ENCODE measurements at regions not wholly inside any gene's neighbourhood (a gene's known extent, or its start where the extent isn't known, plus 50 kb on each side); places are given as distances from the start of the nearest gene placed in this dataset.

GRCh38 chr11:27287205-27287604 lies 75.8 kb downstream of the CCDC34 start:
- no peak for DNase-seq

DNA sequence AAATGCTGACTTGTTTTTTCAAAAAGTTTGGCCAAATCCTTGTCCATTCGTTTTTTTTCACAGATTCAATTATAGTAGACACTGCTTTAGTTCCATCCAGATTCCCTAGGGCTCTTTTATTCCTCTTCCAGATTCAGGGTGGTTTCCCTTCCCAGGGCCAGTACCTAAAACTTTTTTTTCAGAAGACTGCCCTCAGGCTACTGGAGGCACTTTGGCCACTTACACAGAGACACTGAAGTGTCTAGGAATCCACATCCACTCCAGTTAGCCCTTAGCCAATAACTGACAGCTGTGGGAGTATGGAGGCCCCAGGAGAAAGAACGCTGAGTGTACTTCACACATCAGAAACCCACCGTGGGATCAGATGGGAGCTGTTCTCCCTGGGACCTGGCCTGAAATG lies 77.3 kb downstream of the CCDC34 start:
- no peak for DNase-seq

- DNase-seq, result no peak
These were observed 80.2 kb downstream of the CCDC34 start for GRCh38 chr11:27282806-27283205.

- DNase-seq, result no peak
These were observed 81.0 kb downstream of the CCDC34 start for GRCh38 chr11:27281740-27282590.

- no peak for DNase-seq
These were observed 81.7 kb downstream of the CCDC34 start for GRCh38 chr11:27281276-27281675.

GRCh38 chr11:27280140-27280539 lies 82.9 kb downstream of the CCDC34 start:
- no peak for DNase-seq

DNA sequence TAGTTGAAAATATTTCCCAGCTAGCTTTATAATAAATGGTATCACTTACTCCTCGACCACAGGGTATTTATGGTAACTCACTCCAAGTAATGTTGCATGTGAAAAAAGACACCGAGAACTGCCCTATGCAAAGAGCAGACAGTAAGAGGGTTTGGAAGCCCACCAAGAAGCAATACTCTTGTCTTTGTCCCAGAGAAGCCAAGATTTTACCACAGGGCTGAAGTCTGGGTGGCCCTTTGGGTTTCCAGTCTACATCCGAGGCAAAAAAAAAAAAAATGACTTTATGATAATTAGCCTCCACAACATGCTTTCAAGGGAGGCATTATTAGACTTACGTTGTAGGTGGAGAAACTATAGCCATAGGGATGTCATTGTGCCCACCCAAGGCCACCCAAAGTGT lies 83.6 kb downstream of the CCDC34 start:
- no peak for DNase-seq

- DNase-seq, result no peak
These were observed 85.2 kb downstream of the CCDC34 start for GRCh38 chr11:27277843-27278242.

DNA sequence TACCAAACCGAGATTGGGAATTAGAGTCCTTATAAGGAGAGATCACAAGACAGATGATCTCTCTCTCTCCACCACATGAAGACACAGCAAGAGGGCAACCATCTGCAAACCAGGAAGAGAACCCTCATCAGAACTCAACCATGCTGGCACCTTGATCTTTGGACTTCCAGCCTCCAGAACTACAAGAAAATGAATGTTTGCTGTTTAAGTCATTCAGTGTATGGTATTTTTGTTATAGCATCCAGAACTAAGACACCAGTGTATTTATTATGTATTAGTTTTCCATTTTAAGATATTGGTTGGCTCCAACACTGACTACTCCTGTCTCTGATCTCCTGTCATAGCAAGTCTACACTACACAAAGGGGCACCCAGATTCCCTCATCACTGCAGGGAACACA lies 86.9 kb downstream of the CCDC34 start:
- no peak for DNase-seq

DNA sequence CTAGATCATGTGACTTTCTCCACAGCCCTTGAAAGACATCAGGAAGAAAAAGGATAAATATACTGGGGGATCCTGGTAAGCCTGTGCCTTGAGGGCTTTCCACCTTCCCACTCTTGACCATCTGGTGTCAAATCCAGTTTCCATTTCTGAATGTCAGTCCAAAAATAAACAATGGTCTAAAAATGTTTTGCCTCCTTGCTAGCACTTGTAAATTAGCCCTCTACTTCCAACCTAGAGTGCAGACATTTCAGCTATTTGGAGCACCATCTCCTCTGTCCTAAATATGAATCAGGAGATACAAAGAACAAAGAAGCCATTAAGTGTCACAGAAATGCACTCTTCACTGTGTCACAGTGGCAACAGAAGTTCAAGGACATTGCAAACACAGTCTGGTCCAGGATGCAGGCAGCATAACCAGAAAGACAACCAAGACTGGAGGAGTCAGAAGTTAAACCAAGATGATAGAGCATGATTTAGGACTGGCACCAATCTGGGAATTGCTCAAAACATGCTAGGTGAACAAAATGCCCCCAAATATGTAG lies 88.1 kb downstream of the CCDC34 start:
- DNase-seq, result no peak

- no peak for DNase-seq
These were observed 96.9 kb downstream of the CCDC34 start for GRCh38 chr11:27266125-27266524.

GRCh38 chr11:27263986-27264385 lies 99.0 kb downstream of the CCDC34 start:
- no peak for DNase-seq

DNA sequence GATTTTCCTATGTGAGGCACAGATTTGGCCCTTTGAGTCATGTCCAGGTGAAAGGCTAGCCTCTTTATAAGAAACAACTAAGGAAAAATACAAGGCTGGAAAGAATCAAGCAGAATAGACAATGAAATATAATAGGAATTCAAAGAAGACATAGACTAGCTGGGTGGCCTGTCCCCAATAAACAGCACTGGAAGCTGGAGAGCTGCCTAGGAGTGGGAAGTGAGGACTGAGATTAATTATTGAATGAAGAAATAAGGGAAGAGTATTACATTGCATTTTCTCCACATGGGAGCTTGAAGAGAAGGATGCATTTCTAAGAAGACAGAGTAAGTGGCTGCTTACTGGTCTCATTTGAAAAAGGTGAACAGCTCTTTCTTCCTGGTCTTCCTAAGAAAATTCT lies 100.0 kb downstream of the CCDC34 start:
- no peak for DNase-seq

DNA sequence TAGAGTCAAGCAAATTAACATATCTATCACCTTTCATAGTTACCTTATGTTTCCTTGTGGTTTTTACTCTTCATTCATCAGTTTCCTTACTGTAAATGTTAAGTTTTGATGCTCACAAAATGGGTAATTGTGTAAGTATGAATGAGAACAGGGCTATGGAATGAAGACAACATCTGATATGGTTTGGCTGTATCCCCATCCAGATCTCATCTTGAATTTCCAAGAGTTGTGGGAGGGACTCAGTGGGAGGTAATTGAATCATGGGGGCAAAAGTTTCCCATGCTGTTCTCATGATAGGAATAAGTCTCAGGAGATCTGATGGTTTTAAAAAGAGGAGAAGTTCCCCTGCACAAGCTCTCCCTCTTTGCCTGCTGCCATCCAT lies 107.6 kb downstream of the CCDC34 start:
- DNase-seq, result no peak

DNA sequence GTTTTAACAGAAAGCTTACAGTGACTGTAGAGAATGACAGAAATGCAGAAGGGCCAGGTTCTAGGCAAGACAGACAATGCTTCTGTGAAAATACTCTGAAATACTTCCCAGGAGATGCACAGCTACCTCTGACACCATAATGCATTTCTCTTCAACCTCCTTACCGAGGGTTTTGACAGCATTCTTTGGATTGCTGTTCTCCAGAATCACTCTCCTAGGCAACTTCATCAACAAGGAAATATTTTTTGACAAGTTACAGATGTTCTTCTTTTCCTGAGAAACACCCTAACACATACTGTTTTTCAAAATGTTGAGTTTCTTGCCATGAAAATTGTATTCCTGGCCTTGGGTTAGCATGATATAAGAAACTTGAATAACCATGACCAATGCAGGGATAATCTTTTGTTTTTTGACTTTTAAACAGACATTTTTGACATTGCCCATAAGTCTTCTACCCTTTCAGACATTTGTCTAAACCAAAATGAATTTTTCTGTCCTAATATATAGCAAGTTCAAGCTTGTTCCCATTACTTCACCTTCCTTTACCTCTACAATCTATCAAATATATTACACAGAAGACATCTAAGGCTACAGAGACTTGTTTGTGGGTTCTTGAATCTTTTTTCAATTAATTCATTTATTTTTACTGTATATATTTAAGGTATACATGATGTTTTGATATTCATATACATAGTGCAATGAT lies 108.1 kb downstream of the CCDC34 start:
- DNase-seq, result no peak

DNA sequence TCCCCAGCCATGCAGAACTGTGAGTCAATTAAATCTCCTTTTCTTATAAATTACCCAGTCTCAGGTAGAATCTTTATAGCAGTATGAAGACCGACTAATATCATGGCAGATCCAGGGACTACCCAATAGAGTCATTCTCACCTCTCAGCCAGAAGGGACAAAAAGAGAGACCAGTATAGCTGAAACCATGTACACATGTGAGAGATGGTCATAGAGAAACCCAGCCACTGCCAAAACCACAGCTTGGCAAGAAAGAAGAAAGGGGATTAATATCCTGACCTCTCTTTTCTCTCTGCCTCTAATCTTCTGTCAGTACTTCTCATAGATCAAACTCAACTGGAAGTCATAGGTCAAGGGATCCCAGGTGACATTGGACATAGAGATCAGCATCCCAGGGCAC lies 109.8 kb downstream of the CCDC34 start:
- DNase-seq, result no peak

DNA sequence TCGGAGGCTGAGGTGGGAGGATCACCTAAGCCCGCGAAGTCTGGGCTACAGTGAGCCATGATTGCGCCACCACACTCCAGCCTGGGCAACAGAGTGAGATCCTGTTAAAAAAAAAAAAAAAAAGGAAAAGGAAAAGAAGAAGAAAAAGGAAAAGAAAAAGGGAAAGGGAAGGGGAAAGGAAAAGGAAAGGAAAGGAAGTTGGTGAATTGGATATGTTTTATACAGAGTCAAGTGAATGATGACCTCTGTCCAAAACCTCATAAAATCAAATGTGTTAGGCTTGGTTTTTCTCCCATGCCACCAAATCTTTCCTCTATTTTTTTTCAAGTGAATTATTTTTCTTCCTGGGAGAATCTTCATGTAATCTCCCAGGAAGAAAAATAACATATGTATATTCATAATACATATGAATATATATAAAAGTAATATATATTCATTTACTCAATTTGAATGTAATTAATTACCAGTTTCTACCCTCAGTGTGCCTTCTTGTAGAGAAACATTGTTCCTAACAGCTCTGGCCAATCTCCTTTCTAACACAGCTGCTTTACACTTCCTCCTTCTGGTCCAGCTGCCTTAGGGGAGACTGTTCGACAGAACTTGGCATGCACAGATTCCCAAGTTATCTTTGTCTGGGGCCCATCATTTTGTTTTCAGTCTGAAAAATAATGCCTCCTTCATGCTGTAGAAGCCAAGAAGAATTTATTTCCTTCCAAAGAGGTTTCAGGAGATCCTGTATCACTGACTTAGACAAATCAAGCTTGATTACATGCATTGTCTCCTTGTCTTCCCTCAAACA lies 111.9 kb downstream of the CCDC34 start:
- DNase-seq, result no peak

DNA sequence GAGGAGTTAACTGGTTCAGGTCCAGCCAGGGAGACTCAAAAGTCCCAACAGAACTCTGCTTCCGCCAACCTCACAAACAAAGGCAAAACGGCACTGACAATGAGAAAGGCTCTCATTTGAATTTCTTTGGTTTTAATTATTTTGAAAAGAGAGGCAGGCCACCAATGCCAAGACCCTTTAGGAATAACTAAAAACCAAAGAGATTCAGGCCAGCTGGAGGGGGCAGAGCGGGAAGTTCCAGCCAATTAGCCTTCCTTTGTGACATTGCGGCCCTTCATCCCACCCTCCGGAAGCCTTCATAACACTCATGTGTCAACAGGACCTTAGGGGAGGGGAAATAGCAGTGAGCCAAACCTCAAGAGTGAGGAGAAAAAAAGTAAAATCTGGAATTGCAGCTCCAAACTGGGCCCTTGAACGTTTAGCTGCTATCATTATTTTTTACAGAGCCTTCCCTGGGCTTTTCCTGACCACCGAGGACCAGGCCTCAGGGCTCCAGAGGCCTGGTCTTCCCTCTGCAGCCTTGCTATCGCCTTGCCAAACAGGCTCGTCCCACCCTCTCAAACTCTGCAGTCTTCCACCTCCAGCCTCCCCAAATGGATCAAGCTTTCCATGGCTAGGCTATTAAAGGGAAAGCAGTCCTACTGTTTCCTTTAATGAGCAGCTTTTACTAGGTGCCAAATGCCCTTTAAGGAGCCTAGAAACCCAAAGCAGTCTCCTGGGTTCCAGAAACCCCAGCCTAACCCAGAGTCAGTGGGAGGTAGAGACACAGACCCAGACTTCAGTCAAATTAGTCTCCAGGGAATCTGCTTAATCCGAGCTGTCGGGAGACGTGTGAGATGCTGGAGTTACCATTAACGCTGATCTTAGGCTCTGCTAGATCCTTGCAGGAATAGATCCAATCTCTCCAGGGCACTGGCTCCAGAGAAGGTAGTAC lies 114.2 kb downstream of the CCDC34 start:
- no peak for DNase-seq

GRCh38 chr11:27247660-27248059 lies 115.4 kb downstream of the CCDC34 start:
- DNase-seq, result no peak

- no peak for DNase-seq
These were observed 116.1 kb downstream of the CCDC34 start for GRCh38 chr11:27246925-27247324.

DNA sequence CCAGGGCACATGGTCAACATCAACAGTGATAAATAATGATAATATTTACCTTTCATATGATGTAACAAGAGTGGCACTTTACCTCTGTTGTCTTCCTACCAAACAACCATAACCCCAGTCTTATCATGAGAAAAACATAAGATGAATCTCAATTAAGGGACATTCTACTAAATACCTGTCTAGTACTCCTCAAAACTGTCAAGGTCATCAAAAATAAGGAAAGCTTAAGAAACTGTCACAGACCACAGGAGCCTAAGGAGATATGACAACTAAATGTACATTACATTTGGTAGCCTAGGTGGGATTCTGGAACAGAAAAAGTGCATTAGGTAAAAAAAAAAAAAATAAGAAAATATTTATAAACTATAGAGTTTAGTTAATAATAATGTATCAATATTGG lies 118.1 kb downstream of the CCDC34 start:
- DNase-seq, result no peak

DNA sequence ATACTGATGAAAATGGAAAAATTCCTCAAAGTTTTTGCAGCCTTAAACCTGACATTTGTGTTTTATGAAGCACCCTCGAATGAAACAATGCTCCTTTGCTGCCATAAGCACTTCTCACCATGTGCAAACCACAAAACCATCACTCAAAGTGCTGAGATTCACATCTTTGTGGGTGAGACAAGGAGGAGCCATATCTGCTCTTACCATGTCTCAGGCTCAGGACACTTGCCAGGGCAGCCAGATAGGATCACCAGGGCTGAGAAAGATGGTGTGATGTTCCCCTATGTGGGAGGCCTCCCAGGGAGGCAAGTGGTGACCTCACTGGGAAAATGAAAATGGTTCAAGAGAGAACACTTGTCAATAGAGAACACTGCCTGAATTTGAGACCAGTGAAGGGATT lies 120.4 kb downstream of the CCDC34 start:
- no peak for DNase-seq

Data from CD4-positive, alpha-beta T cell treated with Interleukin-1 beta for 1 hour (primary cell).